Mesendoderm (in vitro differentiated cells): ENCODE measurements at regions not wholly inside any gene's neighbourhood (a gene's known extent, or its start where the extent isn't known, plus 50 kb on each side); places are given as distances from the start of the nearest gene placed in this dataset.

Experiments used
- DNase-seq: peaks from one replicate; pipeline ENCODE4 v3.0.0; 2013
- H2AK5ac ChIP-seq: 2 replicates; pipeline ENCODE4 v1.6.1; 2013; ENCODE audit warnings: low read length, inconsistent platforms
- H2BK120ac ChIP-seq: 2 replicates; pipeline ENCODE4 v1.6.1; 2013; ENCODE audit warnings: low read depth, mild to moderate bottlenecking, low read length, moderate library complexity, mixed read lengths
- H2BK15ac ChIP-seq: replicated peaks from 2 replicates; pipeline ENCODE4 v1.6.1; 2013; ENCODE audit warnings: low read depth, mild to moderate bottlenecking, moderate library complexity
- H2BK5ac ChIP-seq: 2 replicates; pipeline ENCODE4 v1.6.1; 2013; ENCODE audit warnings: low read length, inconsistent platforms
- H3K18ac ChIP-seq: 2 replicates; pipeline ENCODE4 v1.6.1; 2013; ENCODE audit warnings: mild to moderate bottlenecking, low read length, mixed read lengths
- H3K23ac ChIP-seq: one replicate; pipeline ENCODE4 v1.6.1; 2013; ENCODE audit warnings: low read length
- H3K27ac ChIP-seq: 2 replicates; pipeline ENCODE4 v1.5.1; 2013; ENCODE audit warnings: low read depth, mild to moderate bottlenecking, inconsistent platforms, low read length, moderate library complexity
- H3K27me3 ChIP-seq: 2 replicates; pipeline ENCODE4 v1.6.1; 2013; ENCODE audit warnings: low read length, control low read depth, mild to moderate bottlenecking, inconsistent platforms; ENCODE audit not compliant: insufficient read depth, poor library complexity
- H3K36me3 ChIP-seq: 2 replicates; pipeline ENCODE4 v1.6.1; 2013; ENCODE audit warnings: low read length, inconsistent platforms; ENCODE audit not compliant: control insufficient read depth, insufficient read depth
- H3K4ac ChIP-seq: one replicate; pipeline ENCODE4 v1.6.1; 2013; ENCODE audit warnings: low read depth, mild to moderate bottlenecking, low read length, moderate library complexity
- H3K4me1 ChIP-seq: 2 replicates; pipeline ENCODE4 v1.6.1; 2013; ENCODE audit warnings: low read depth, low read length, inconsistent platforms; ENCODE audit not compliant: control insufficient read depth
- H3K4me2 ChIP-seq: 2 replicates; pipeline ENCODE4 v1.6.1; 2013; ENCODE audit warnings: low read length
- H3K4me3 ChIP-seq: 2 replicates; pipeline ENCODE4 v1.5.1; 2013; ENCODE audit warnings: mild to moderate bottlenecking, low read length
- H3K56ac ChIP-seq: one replicate; pipeline ENCODE4 v1.6.1; 2013; ENCODE audit warnings: low read length
- H3K79me1 ChIP-seq: 2 replicates; pipeline ENCODE4 v1.6.1; 2013; ENCODE audit warnings: low read length, inconsistent platforms
- H3K79me2 ChIP-seq: 2 replicates; pipeline ENCODE4 v1.6.1; 2013; ENCODE audit warnings: mild to moderate bottlenecking, low read length; ENCODE audit not compliant: control insufficient read depth, insufficient read depth
- H3K9ac ChIP-seq: 2 replicates; pipeline ENCODE4 v1.6.1; 2013; ENCODE audit warnings: low read length, inconsistent platforms
- H4K5ac ChIP-seq: one replicate; pipeline ENCODE4 v1.6.1; 2013; ENCODE audit warnings: low read length
- H4K8ac ChIP-seq: one replicate; pipeline ENCODE4 v1.6.1; 2013; ENCODE audit warnings: low read depth, mild to moderate bottlenecking, control low read depth, low read length, moderate library complexity
- WGBS: extraction: QIAGEN DNeasy Blood & Tissue Kit; methylation state at CpG from one replicate; pipeline ENCODE4 v1.1.7; 2013; ENCODE audit warnings: low lambda C conversion rate, missing lambda C conversion rate; ENCODE audit not compliant: insufficient coverage; ENCODE audit errors: extremely low coverage; 5-methylcytosine and 5-hydroxymethylcytosine counted together

DNA sequence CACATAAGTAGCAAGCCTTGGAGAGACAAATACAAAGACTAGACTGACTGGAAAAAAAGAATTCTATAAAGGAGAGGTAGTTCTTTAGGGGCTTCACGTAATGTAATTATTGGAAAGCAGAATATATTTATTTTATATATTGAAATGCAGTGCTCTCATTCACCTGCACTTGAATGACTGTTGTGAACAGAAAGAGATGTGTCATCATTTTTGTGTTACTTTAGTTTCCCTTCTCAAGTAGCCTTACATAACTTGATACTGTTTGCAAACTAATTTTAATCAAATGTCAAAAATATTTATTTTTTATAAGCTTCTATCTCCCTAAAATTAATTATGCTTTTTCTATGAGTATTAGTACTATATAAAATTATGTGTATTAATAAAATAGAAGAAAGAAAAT is 691.1 kb upstream of the FTMT start:
- H3K23ac ChIP-seq: no peak overlapping the region
- no peak overlapping the region for H2BK15ac ChIP-seq
- no peaks in the 10 kb centered on the region for H3K79me2 ChIP-seq
- no peak overlapping the region for H2BK120ac ChIP-seq
- WGBS: no CpG with 5 or more reads among the region's 1 CpG
- no peak overlapping the region for H3K4ac ChIP-seq
- no peak overlapping the region for H2AK5ac ChIP-seq
- no peak overlapping the region for H3K27ac ChIP-seq
- H3K36me3 ChIP-seq: no peaks in the 10 kb centered on the region
- DNase-seq: no peak
- H3K56ac ChIP-seq: no peak overlapping the region
- no peaks in the 10 kb centered on the region for H3K27me3 ChIP-seq
- H2BK5ac ChIP-seq: no peak overlapping the region
- H3K4me3 ChIP-seq: no peak overlapping the region
- H3K4me2 ChIP-seq: no peak overlapping the region
- H3K18ac ChIP-seq: no peak overlapping the region
- no peak overlapping the region for H4K8ac ChIP-seq
- H3K79me1 ChIP-seq: no peaks in the 10 kb centered on the region
- no peak overlapping the region for H3K9ac ChIP-seq
- H4K5ac ChIP-seq: no peak overlapping the region
- no peaks in the 10 kb centered on the region for H3K4me1 ChIP-seq

DNA sequence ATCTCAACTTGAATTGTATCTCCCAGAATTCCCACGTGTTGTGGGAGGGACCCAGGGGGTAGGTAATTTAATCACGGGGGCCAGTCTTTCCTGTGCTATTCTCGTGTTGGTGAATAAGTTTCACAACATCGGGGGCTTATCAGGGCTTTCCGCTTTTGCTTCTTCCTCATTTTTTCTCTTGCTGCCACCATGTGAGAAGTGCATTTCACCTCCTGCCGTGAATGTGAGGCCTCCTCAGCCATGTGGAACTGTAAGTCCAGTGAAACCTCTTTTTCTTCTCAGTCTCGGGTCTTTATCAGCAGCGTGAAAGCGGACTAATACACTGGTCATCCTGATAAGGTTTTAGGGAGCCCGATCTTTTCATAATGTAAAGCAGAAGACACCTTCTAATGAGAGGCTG is 687.0 kb upstream of the FTMT start:
- Histone ChIP-seq H3K79me1 (no peaks in the 10 kb centered on the region), H2BK15ac (no peak overlapping the region), H4K8ac (no peak overlapping the region), H3K56ac (no peak overlapping the region), H2AK5ac (no peak overlapping the region), H3K27ac (no peak overlapping the region), H2BK5ac (no peak overlapping the region), H4K5ac (no peak overlapping the region), H3K27me3 (no peaks in the 10 kb centered on the region), H3K4ac (no peak overlapping the region), H3K4me3 (no peak overlapping the region), H3K79me2 (no peaks in the 10 kb centered on the region), H3K4me1 (no peaks in the 10 kb centered on the region), H3K18ac (no peak overlapping the region), H3K9ac (no peak overlapping the region), H3K4me2 (no peak overlapping the region), H3K23ac (no peak overlapping the region), H3K36me3 (no peaks in the 10 kb centered on the region), H2BK120ac (no peak overlapping the region)
- no CpG with 5 or more reads among the region's 10 CpGs for WGBS
- DNase-seq: peak; percentile 32

GRCh38 chr5:121171361-121171760 is 680.3 kb upstream of the FTMT start:
- Histone ChIP-seq H3K4ac (no peak overlapping the region), H3K79me2 (no peaks in the 10 kb centered on the region), H2BK15ac (no peak overlapping the region), H3K4me3 (no peak overlapping the region), H3K56ac (no peak overlapping the region), H3K4me2 (no peak overlapping the region), H3K27me3 (no peaks in the 10 kb centered on the region), H4K8ac (no peak overlapping the region), H3K4me1 (no peaks in the 10 kb centered on the region), H3K36me3 (no peaks in the 10 kb centered on the region), H3K9ac (no peak overlapping the region), H3K23ac (no peak overlapping the region), H2BK120ac (no peak overlapping the region), H2AK5ac (no peak overlapping the region), H3K79me1 (no peaks in the 10 kb centered on the region), H3K18ac (no peak overlapping the region), H3K27ac (no peak overlapping the region), H2BK5ac (no peak overlapping the region), H4K5ac (no peak overlapping the region)
- no peak for DNase-seq

GRCh38 chr5:121171834-121172233 is 679.8 kb upstream of the FTMT start:
- Histone ChIP-seq H3K79me1 (no peaks in the 10 kb centered on the region), H3K27ac (no peak overlapping the region), H3K9ac (no peak overlapping the region), H2AK5ac (no peak overlapping the region), H2BK5ac (no peak overlapping the region), H3K4me1 (no peaks in the 10 kb centered on the region), H3K4ac (no peak overlapping the region), H3K23ac (no peak overlapping the region), H2BK120ac (no peak overlapping the region), H4K8ac (no peak overlapping the region), H4K5ac (no peak overlapping the region), H3K36me3 (no peaks in the 10 kb centered on the region), H3K56ac (no peak overlapping the region), H3K4me3 (no peak overlapping the region), H3K18ac (no peak overlapping the region), H3K27me3 (no peaks in the 10 kb centered on the region), H2BK15ac (no peak overlapping the region), H3K4me2 (no peak overlapping the region), H3K79me2 (no peaks in the 10 kb centered on the region)
- no peak for DNase-seq
- WGBS: no CpG with 5 or more reads among the region's 2 CpGs

DNA sequence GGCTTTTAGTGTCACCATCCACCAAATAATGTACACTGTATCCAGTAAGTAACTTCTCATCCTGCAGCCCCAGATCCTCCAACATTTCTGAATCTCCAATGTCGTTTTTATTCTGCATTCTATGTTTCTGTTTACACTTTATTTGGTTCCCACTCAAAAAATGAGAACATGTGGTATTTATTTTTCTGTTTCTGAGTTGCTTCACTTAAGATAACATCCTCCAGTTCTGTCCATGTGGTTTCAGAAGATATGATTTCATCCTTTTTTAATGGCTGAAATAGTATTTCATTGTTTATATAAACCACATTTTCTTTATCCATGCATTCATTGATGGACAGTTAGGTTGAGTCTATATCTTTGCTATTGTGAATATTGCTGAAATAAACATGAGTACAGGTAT is 677.3 kb upstream of the FTMT start:
- H3K56ac ChIP-seq: no peak overlapping the region
- H2BK15ac ChIP-seq: no peak overlapping the region
- no peaks in the 10 kb centered on the region for H3K36me3 ChIP-seq
- no peak overlapping the region for H3K23ac ChIP-seq
- no peak overlapping the region for H3K18ac ChIP-seq
- H3K27me3 ChIP-seq: no peaks in the 10 kb centered on the region
- no peak overlapping the region for H3K4me2 ChIP-seq
- H3K27ac ChIP-seq: no peak overlapping the region
- no peak overlapping the region for H2BK120ac ChIP-seq
- no peak overlapping the region for H4K5ac ChIP-seq
- H2AK5ac ChIP-seq: no peak overlapping the region
- H3K9ac ChIP-seq: no peak overlapping the region
- H3K4me3 ChIP-seq: no peak overlapping the region
- no CpG with 5 or more reads among the region's 1 CpG for WGBS
- H3K79me2 ChIP-seq: no peaks in the 10 kb centered on the region
- DNase-seq: no peak
- H4K8ac ChIP-seq: no peak overlapping the region
- no peaks in the 10 kb centered on the region for H3K79me1 ChIP-seq
- no peaks in the 10 kb centered on the region for H3K4me1 ChIP-seq
- H2BK5ac ChIP-seq: no peak overlapping the region
- no peak overlapping the region for H3K4ac ChIP-seq

GRCh38 chr5:121175986-121176385 is 675.7 kb upstream of the FTMT start:
- H3K56ac ChIP-seq: no peak overlapping the region
- H3K27ac ChIP-seq: no peak overlapping the region
- DNase-seq: no peak
- no peak overlapping the region for H3K18ac ChIP-seq
- no peak overlapping the region for H2BK15ac ChIP-seq
- no peaks in the 10 kb centered on the region for H3K4me1 ChIP-seq
- H3K9ac ChIP-seq: no peak overlapping the region
- H4K8ac ChIP-seq: no peak overlapping the region
- no peak overlapping the region for H2AK5ac ChIP-seq
- no peak overlapping the region for H3K4me3 ChIP-seq
- H3K4me2 ChIP-seq: no peak overlapping the region
- H3K36me3 ChIP-seq: no peaks in the 10 kb centered on the region
- H2BK120ac ChIP-seq: no peak overlapping the region
- no peaks in the 10 kb centered on the region for H3K79me2 ChIP-seq
- no CpG with 5 or more reads among the region's 3 CpGs for WGBS
- no peak overlapping the region for H3K4ac ChIP-seq
- H3K23ac ChIP-seq: no peak overlapping the region
- H2BK5ac ChIP-seq: no peak overlapping the region
- no peaks in the 10 kb centered on the region for H3K27me3 ChIP-seq
- H3K79me1 ChIP-seq: no peaks in the 10 kb centered on the region
- no peak overlapping the region for H4K5ac ChIP-seq
